GM12865 (cell line): ENCODE measurements at regions not wholly inside any gene's neighbourhood (a gene's known extent, or its start where the extent isn't known, plus 50 kb on each side); places are given as distances from the start of the nearest gene placed in this dataset.

Experiments used
- DNase-seq: peaks from one replicate; pipeline ENCODE4 v3.0.0; 2010; ENCODE audit warnings: low read depth
- H3K4me3 ChIP-seq: 2 replicates; pipeline ENCODE4 v1.5.1; 2011; ENCODE audit warnings: mild to moderate bottlenecking, low read depth, low read length, control low read depth
- CTCF ChIP-seq: IDR thresholded peaks from 2 replicates; pipeline ENCODE4 v1.5.1; 2011; ENCODE audit warnings: low read length, control low read depth, low read depth, inconsistent platforms; ENCODE audit not compliant: insufficient read depth; ENCODE audit errors: missing control alignments

- no peak for TF ChIP-seq CTCF
- no peak overlapping the region for H3K4me3 ChIP-seq
- no peak for DNase-seq
These were observed 982.2 kb downstream of the BRD1 start for GRCh38 chr22:48845356-48845936.

- TF ChIP-seq CTCF = no peak
- no peak overlapping the region for H3K4me3 ChIP-seq
- DNase-seq = no peak
These were observed 983.5 kb downstream of the BRD1 start for GRCh38 chr22:48844056-48844675.

- H3K4me3 ChIP-seq = no peak overlapping the region
- DNase-seq = no peak
- no peak for TF ChIP-seq CTCF
These were observed 984.0 kb downstream of the BRD1 start for GRCh38 chr22:48843640-48844039.

- no peak for TF ChIP-seq CTCF
- DNase-seq = no peak
These were observed 984.7 kb downstream of the BRD1 start for GRCh38 chr22:48842976-48843375.

GRCh38 chr22:48842583-48842945 is 985.1 kb downstream of the BRD1 start:
- DNase-seq = no peak
- TF ChIP-seq CTCF = no peak
- H3K4me3 ChIP-seq = no peak overlapping the region

More at GRCh38 chr22:48842976-48843375, 984.7 kb downstream of the BRD1 start:
- H3K4me3 ChIP-seq = no peak overlapping the region

GRCh38 chr22:48841881-48842582 is 985.6 kb downstream of the BRD1 start:
- H3K4me3 ChIP-seq = no peak overlapping the region
- TF ChIP-seq CTCF = no peak
- DNase-seq = no peak
